PFSK-1 (cell line): ENCODE measurements at regions not wholly inside any gene's neighbourhood (a gene's known extent, or its start where the extent isn't known, plus 50 kb on each side); places are given as distances from the start of the nearest gene placed in this dataset.

Experiments
- POLR2AphosphoS5 ChIP-seq: IDR thresholded peaks from 2 replicates; pipeline ENCODE4 v1.6.1; 2012; ENCODE audit warnings: low read depth, mild to moderate bottlenecking, control low read depth, low read length, moderate library complexity
- REST ChIP-seq, 2 experiments: IDR thresholded peaks; 2 replicates each; pipeline versions ENCODE4 v1.6.1 to v1.8.0; 2011 to 2012; ENCODE audit warnings: low read depth in 2 of 2, low read length in 2 of 2, control low read depth in 1 of 2, inconsistent platforms in 1 of 2, mild to moderate bottlenecking in 1 of 2, moderate library complexity in 1 of 2; ENCODE audit not compliant: insufficient read depth in 1 of 2
- TAF1 ChIP-seq: IDR thresholded peaks from 2 replicates; pipeline ENCODE4 v1.6.1; 2012; ENCODE audit warnings: low read length, control low read depth, borderline replicate concordance; ENCODE audit not compliant: insufficient read depth

GRCh38 chr6:23927935-23928334, 198.1 kb upstream of the NRSN1 start:
- no peak for TF ChIP-seq POLR2AphosphoS5
- no peak for TF ChIP-seq TAF1
- no peak for TF ChIP-seq REST (IDR thresholded peaks at IDR 0.05; ENCODE audit: insufficient read depth in 1 of 2, low read depth in 2 of 2, low read length in 2 of 2)
